ENCODE measurements at regions not wholly inside any gene's neighbourhood (a gene's known extent, or its start where the extent isn't known, plus 50 kb on each side); places are given as distances from the start of the nearest gene placed in this dataset.
"Not testable (repeated sequence)": the region's sequence is repeated elsewhere in the genome, so short reads cannot be mapped to it uniquely, and the experiment has no call there.

- TF ChIP-seq CTCF (IDR thresholded peaks at IDR 0.05; ENCODE audit: insufficient read depth, low read depth, low read length, missing control alignments): no peak
- no peak overlapping the region for H3K4me3 ChIP-seq (ENCODE audit: low read length)
- no peak for DNase-seq (ENCODE audit: low read depth)
Observed at GRCh38 chr22:34834059-34834458, 231.9 kb upstream of the ISX start.

DNA sequence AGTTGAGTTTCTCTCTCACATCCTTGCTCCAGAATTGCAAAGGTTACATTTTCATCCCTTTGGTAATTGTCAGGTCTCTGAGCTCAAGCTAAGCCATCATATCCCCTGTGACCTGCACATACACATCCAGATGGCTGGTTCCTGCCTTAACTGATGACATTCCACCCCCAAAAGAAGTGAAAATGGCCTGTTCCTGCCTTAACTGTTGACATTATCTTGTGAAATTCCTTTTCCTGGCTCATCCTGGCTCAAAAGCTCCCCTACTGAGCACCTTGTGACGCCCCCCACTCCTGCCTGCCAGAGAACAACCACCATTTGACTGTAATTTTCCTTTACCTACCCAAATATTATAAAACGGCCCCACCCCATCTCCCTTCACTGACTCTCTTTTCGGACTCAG is 231.4 kb upstream of the ISX start:
- DNase-seq (ENCODE audit: low read depth); H3K4me3 ChIP-seq (ENCODE audit: low read length): not testable (repeated sequence)

- DNase-seq (ENCODE audit: low read depth): no peak
- no peak overlapping the region for H3K4me3 ChIP-seq (ENCODE audit: low read length)
- TF ChIP-seq CTCF (IDR thresholded peaks at IDR 0.05; ENCODE audit: insufficient read depth, low read depth, low read length, missing control alignments): no peak
Observed at GRCh38 chr22:34841331-34841771, 224.6 kb upstream of the ISX start.

GRCh38 chr22:34841911-34842310 is 224.0 kb upstream of the ISX start:
- H3K4me3 ChIP-seq (ENCODE audit: low read length): no peak overlapping the region
- no peak for DNase-seq (ENCODE audit: low read depth)
- no peak for TF ChIP-seq CTCF (IDR thresholded peaks at IDR 0.05; ENCODE audit: insufficient read depth, low read depth, low read length, missing control alignments)

DNA sequence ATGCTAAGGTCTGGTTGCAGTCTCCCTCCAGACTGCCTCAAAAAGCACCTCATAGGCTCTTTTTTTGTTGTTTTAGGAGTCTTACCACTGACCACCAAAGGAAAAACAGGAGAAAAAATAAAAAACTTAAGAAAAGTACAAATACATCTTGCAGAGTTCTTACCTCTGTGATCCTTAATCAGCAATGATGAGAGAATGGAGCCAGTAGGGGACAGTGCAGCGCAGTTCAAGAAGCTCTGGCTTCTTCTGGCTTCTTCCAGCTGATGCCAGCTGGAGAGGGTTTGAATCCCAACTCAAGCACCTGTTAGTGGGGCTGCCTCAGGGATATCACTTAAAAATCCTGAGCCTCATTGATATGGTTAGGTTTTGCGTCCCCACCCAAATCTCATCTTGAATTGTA is 223.3 kb upstream of the ISX start:
- no peak overlapping the region for H3K4me3 ChIP-seq (ENCODE audit: low read length)
- no peak for DNase-seq (ENCODE audit: low read depth)
- no peak for TF ChIP-seq CTCF (IDR thresholded peaks at IDR 0.05; ENCODE audit: insufficient read depth, low read depth, low read length, missing control alignments)

DNA sequence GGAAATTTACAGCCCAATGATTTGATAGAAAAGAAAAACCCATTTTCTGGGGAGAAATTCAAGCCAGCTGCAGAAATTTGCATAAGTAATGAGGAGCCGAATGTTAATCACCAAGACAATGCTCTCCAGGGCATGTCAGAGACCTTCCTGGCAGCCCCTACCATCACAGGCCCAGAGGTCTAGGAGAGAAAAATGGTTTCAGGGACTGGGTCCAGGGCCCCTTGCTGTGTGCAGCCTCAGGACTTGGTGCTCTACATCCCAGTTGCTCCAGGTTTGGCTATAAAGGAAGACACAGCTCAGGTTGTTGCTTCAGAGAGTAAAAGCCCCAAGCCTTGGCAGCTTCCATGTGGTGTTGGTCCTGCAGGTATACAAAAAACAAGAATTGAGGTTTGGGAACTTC is 222.2 kb upstream of the ISX start:
- DNase-seq (ENCODE audit: low read depth): not testable (repeated sequence)

GRCh38 chr22:34845391-34845790 is 220.6 kb upstream of the ISX start:
- DNase-seq (ENCODE audit: low read depth): no peak
- no peak for TF ChIP-seq CTCF (IDR thresholded peaks at IDR 0.05; ENCODE audit: insufficient read depth, low read depth, low read length, missing control alignments)
- H3K4me3 ChIP-seq (ENCODE audit: low read length): no peak overlapping the region

More for the DNA sequence above, 222.2 kb upstream of the ISX start:
- not testable (repeated sequence) for H3K4me3 ChIP-seq (ENCODE audit: low read length)

GRCh38 chr22:34847072-34847471 is 218.9 kb upstream of the ISX start:
- TF ChIP-seq CTCF (IDR thresholded peaks at IDR 0.05; ENCODE audit: insufficient read depth, low read depth, low read length, missing control alignments): no peak
- H3K4me3 ChIP-seq (ENCODE audit: low read length): no peak overlapping the region
- DNase-seq (ENCODE audit: low read depth): no peak

Data from epithelial cell of esophagus (primary cell).